Right lobe of liver (tissue), 6 donors: ENCODE measurements at regions not wholly inside any gene's neighbourhood (a gene's known extent, or its start where the extent isn't known, plus 50 kb on each side); places are given as distances from the start of the nearest gene placed in this dataset.

ENCODE experiments used
- ATAC-seq, 4 donors: fragments of 200-7000 bp; cut with Tn5 transposase; one replicate each; pipeline ENCODE4 v1.9.1; 2020; ENCODE audit warnings: mild to moderate bottlenecking in 4 of 4, moderate library complexity in 4 of 4
- DNase-seq, 3 donors: peaks; one replicate each; pipeline ENCODE4 v3.0.0-alpha.2; 2020
- H3K27ac ChIP-seq, 3 donors: fragments of 200-600 bp; one replicate each; pipeline ENCODE4 v1.8.0; 2022
- H3K27me3 ChIP-seq, 2 donors: fragments of 200-600 bp; one replicate each; pipeline ENCODE4 v1.8.0; 2022
- H3K36me3 ChIP-seq, 4 donors: fragments of 200-600 bp; sonication (generic) in 1 of 4; one replicate each; pipeline versions ENCODE4 v1.5.1 to v1.8.0; 2017 to 2022; ENCODE audit warnings: control low read depth in 1 of 4
- H3K4me1 ChIP-seq, 4 donors: fragments of 200-600 bp; sonication (generic) in 1 of 4; one replicate each; pipeline versions ENCODE4 v1.5.1 to v1.8.0; 2017 to 2022; ENCODE audit warnings: control low read depth in 1 of 4
- H3K4me3 ChIP-seq, 3 donors: fragments of 200-600 bp; one replicate each; pipeline ENCODE4 v1.8.0; 2022
- H3K9me3 ChIP-seq, 4 donors: fragments of 200-600 bp; sonication (generic) in 1 of 4; one replicate each; pipeline versions ENCODE4 v1.5.1 to v1.8.0; 2017 to 2022; ENCODE audit warnings: control low read depth in 1 of 4
- POLR2A ChIP-seq: fragments of 450-650 bp; IDR thresholded peaks from one replicate; pipeline ENCODE4 v1.6.1; 2017; ENCODE audit warnings: antibody characterized with exemption, mild to moderate bottlenecking
- WGBS: methylation state at CpG from one replicate; pipeline ENCODE4 v1.1.6; 2018; ENCODE audit warnings: low coverage, low lambda C conversion rate; ENCODE audit not compliant: insufficient coverage; ENCODE audit errors: missing lambda C conversion rate; 5-methylcytosine and 5-hydroxymethylcytosine counted together
- intact Hi-C, 2 donors: fragments of 100-400 bp; cut with DNase I; formaldehyde crosslinking; loops; one replicate each; pipeline versions ENCODE4 v1.11.2 to v1.14.1; 2022
- TF ChIP-seq, protein P1 (sequence below), 4 donors: fragments of 200-600 bp in 3 of 4; fragments of 450-650 bp in 1 of 4; IDR thresholded peaks; one replicate each; pipeline versions ENCODE4 v1.5.1 to v1.8.0; 2016 to 2022; ENCODE audit warnings: antibody characterized with exemption in 4 of 4, mild to moderate bottlenecking in 2 of 4
- donor health status: DM: no; HTN: yes; CAD: no.
- donor health status: DM: no; HTN: no; CAD: no.
- donor health status: DM: no; HTN: no; CAD: no.
- donor health status: DM: no; HTN: yes; CAD: no.
- donor health status: DM: no; HTN: yes; CAD: no.

DNA sequence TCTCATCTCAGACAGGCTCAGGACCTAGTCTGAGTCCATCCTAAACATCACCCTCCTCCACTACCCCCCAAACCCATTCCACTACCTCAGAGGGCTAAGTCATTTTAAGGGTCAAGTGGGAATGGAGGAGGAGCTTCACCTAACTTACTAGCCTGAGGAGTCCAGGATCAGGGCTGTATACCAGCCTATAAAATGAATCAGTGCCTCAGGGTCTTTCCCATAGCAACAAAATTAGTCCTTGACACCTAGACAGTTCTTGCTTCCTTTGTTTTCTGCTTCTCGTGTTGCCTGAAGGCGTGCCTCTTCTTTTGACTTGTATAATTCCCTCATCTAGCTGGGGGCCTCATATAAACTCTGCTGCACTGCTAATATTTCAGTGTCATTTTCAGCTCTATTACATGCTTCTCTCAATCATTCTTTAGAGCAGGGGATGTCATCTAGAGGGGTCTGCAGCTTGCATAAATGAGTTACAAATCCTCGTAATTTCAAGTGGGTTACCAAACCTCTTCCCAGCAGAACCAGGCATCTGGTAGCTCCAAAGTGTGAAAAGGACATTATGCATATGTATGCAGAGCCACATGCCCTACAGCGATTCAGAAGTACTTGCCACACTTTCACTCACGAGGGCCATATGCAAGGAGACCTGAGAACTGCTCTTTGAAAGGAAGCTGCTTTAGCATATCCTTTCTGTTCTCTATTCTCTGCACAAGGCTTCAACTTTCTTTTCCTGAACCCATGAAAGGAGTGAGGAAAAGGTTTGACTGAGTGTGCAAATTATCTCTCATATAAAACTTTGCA is 311.7 kb upstream of the SEMA6D start:
- intact Hi-C loops = no loop called here
- ATAC-seq (no peak), DNase-seq (no peak)
- H3K27ac ChIP-seq = no peak overlapping the region
- H3K9me3 ChIP-seq = no peaks in the 10 kb centered on the region
- no peak for TF ChIP-seq POLR2A
- TF ChIP-seq, protein P1, sequence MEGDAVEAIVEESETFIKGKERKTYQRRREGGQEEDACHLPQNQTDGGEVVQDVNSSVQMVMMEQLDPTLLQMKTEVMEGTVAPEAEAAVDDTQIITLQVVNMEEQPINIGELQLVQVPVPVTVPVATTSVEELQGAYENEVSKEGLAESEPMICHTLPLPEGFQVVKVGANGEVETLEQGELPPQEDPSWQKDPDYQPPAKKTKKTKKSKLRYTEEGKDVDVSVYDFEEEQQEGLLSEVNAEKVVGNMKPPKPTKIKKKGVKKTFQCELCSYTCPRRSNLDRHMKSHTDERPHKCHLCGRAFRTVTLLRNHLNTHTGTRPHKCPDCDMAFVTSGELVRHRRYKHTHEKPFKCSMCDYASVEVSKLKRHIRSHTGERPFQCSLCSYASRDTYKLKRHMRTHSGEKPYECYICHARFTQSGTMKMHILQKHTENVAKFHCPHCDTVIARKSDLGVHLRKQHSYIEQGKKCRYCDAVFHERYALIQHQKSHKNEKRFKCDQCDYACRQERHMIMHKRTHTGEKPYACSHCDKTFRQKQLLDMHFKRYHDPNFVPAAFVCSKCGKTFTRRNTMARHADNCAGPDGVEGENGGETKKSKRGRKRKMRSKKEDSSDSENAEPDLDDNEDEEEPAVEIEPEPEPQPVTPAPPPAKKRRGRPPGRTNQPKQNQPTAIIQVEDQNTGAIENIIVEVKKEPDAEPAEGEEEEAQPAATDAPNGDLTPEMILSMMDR (IDR thresholded peaks at IDR 0.05) = no peak
- WGBS = 49% methylated on average over 5 of the region's 5 CpGs
- H3K4me1 ChIP-seq = no peaks in the 10 kb centered on the region
- H3K36me3 ChIP-seq = no peaks in the 10 kb centered on the region
- no peak overlapping the region for H3K4me3 ChIP-seq
- H3K27me3 ChIP-seq = no peaks in the 10 kb centered on the region

DNA sequence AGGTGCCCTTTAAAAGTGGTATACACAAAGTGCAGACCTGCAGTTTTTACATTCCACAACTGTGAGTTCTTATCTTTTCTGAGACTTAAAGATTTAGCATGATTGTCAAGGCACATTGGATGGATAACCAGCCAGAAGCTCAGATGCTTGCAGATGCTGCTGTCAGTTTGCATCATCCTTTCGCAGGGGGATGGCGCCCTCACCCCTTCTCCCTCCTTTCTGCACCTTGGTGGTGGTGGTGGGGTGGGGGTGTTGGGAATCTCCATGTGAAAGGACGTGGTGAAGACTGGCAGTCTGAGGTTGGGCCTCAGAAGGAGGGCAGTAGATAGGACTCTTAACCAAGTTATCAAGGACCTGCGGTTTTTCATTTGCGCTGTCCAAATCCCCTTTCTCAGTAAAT is 309.6 kb upstream of the SEMA6D start:
- Histone ChIP-seq H3K9me3 (no peaks in the 10 kb centered on the region), H3K4me3 (no peak overlapping the region), H3K36me3 (no peaks in the 10 kb centered on the region), H3K27me3 (no peaks in the 10 kb centered on the region), H3K27ac (no peak overlapping the region), H3K4me1 (no peaks in the 10 kb centered on the region)
- DNase-seq = no peak
- TF ChIP-seq, protein P1 (IDR thresholded peaks at IDR 0.05) = no peak
- no peak for TF ChIP-seq POLR2A
- intact Hi-C loops = no loop called here
- no peak for ATAC-seq
- WGBS = 67% methylated on average over 5 of the region's 5 CpGs

DNA sequence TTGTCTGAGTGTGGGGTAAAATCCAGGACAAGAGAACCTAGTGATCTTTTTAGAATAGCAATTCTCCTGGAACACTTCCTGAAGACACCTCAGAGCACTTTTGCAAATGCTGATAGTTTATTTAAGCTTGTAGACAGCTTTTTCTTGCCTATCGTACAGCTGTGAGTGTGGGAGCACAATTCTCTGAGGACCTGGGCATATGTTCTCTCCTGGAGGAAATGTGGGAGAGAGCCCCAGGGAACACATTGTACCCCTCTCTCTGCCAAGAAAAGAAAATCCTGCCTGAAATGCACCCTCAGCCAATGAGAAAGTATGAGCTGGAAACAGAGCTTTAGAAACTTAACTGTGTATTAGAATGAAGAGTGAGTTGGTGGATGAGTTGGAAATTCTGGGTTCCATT is 308.3 kb upstream of the SEMA6D start:
- no peak for ATAC-seq
- H3K27me3 ChIP-seq = no peaks in the 10 kb centered on the region
- no peaks in the 10 kb centered on the region for H3K36me3 ChIP-seq
- H3K4me1 ChIP-seq = no peaks in the 10 kb centered on the region
- TF ChIP-seq POLR2A = no peak
- TF ChIP-seq, protein P1 (IDR thresholded peaks at IDR 0.05) = no peak
- no peak overlapping the region for H3K27ac ChIP-seq
- 67% methylated on average over 1 of the region's 1 CpG for WGBS
- no peak for DNase-seq
- H3K9me3 ChIP-seq = no peaks in the 10 kb centered on the region
- intact Hi-C loops = no loop called here
- no peak overlapping the region for H3K4me3 ChIP-seq

DNA sequence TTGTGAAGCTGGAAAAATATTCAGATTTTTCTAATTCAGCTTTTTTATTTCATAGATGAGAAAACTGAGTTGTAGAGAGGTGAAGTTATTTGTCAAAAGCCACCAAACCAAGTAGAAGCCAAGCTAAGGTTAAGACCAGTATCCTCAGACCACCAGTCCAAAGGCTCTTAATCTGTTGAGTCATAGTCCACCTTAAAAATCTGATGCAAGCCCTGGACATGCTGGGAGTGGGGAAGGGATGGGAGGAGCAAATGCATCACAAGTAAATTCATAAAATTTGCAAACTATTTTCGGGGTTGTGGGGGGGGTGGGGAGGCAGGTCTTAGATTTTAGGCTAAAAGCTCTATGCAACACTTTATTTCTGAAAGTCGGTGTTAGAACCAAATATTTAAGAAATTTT is 307.7 kb upstream of the SEMA6D start:
- 56% methylated on average over 1 of the region's 2 CpGs for WGBS
- Histone ChIP-seq H3K36me3 (no peaks in the 10 kb centered on the region), H3K9me3 (no peaks in the 10 kb centered on the region), H3K4me3 (no peak overlapping the region), H3K27me3 (no peaks in the 10 kb centered on the region), H3K4me1 (no peaks in the 10 kb centered on the region), H3K27ac (no peak overlapping the region)
- ATAC-seq (no peak), DNase-seq (no peak)
- intact Hi-C loops = no loop called here
- TF ChIP-seq, protein P1 (IDR thresholded peaks at IDR 0.05) = no peak
- TF ChIP-seq POLR2A = no peak
